ENCODE measurements at regions not wholly inside any gene's neighbourhood (a gene's known extent, or its start where the extent isn't known, plus 50 kb on each side); places are given as distances from the start of the nearest gene placed in this dataset.

GRCh38 chr5:5772202-5772601, 349.7 kb downstream of the ICE1 start:
- TF ChIP-seq POLR2A (IDR thresholded peaks at IDR 0.05) (no peak), CTCF (IDR thresholded peaks at IDR 0.05) (no peak)

Measured in adrenal gland (tissue), 5 donors.